NOMO-1 treated with DMSO at 0.1 percent for 48 hours (cell line): ENCODE measurements at regions not wholly inside any gene's neighbourhood (a gene's known extent, or its start where the extent isn't known, plus 50 kb on each side); places are given as distances from the start of the nearest gene placed in this dataset.
A peak's percentile ranks its signal among the peaks of the same experiment; 100 is the strongest.

ENCODE experiments used
- DNase-seq: peaks from one replicate; lab custom pipeline; 2025; ENCODE audit not compliant: unreplicated experiment; lab: John Stamatoyannopoulos, UW

- DNase-seq: no peak
These were observed 232.2 kb upstream of the KLF4 start for GRCh38 chr9:107721705-107722245.

- DNase-seq: no peak
These were observed 230.9 kb upstream of the KLF4 start for GRCh38 chr9:107720501-107720900.

- DNase-seq: no peak
These were observed 228.2 kb upstream of the KLF4 start for GRCh38 chr9:107717529-107718314.

GRCh38 chr9:107715740-107716139 lies 226.2 kb upstream of the KLF4 start:
- DNase-seq: no peak

- no peak for DNase-seq
These were observed 223.9 kb upstream of the KLF4 start for GRCh38 chr9:107713470-107713869.

GRCh38 chr9:107712390-107712789 lies 222.8 kb upstream of the KLF4 start:
- peak; percentile 83 for DNase-seq

GRCh38 chr9:107711542-107711941 lies 222.0 kb upstream of the KLF4 start:
- peak; percentile 7 for DNase-seq

- no peak for DNase-seq
These were observed 221.4 kb upstream of the KLF4 start for GRCh38 chr9:107710953-107711352.

- no peak for DNase-seq
These were observed 221.0 kb upstream of the KLF4 start for GRCh38 chr9:107710546-107710945.

GRCh38 chr9:107708791-107709190 lies 219.2 kb upstream of the KLF4 start:
- DNase-seq: peak; percentile 3

GRCh38 chr9:107707915-107708441 lies 218.4 kb upstream of the KLF4 start:
- peak; percentile 26 for DNase-seq

GRCh38 chr9:107707428-107707837 lies 217.9 kb upstream of the KLF4 start:
- no peak for DNase-seq

GRCh38 chr9:107706701-107707427 lies 217.3 kb upstream of the KLF4 start:
- DNase-seq: no peak

GRCh38 chr9:107705521-107705920 lies 216.0 kb upstream of the KLF4 start:
- no peak for DNase-seq

GRCh38 chr9:107704774-107705173 lies 215.2 kb upstream of the KLF4 start:
- DNase-seq: no peak

GRCh38 chr9:107703651-107704050 lies 214.1 kb upstream of the KLF4 start:
- DNase-seq: no peak

GRCh38 chr9:107700847-107701246 lies 211.3 kb upstream of the KLF4 start:
- peak; percentile 7 for DNase-seq

- no peak for DNase-seq
These were observed 209.7 kb upstream of the KLF4 start for GRCh38 chr9:107699231-107699630.

GRCh38 chr9:107698779-107699178 lies 209.2 kb upstream of the KLF4 start:
- DNase-seq: no peak

- DNase-seq: no peak
These were observed 206.7 kb upstream of the KLF4 start for GRCh38 chr9:107696302-107696701.

- DNase-seq: no peak
These were observed 204.8 kb upstream of the KLF4 start for GRCh38 chr9:107694390-107694789.
